Sigmoid colon (tissue), 4 donors: ENCODE measurements at regions not wholly inside any gene's neighbourhood (a gene's known extent, or its start where the extent isn't known, plus 50 kb on each side); places are given as distances from the start of the nearest gene placed in this dataset.

Experiments
- EP300 ChIP-seq, 4 donors: sonication (generic); formaldehyde crosslinking; IDR thresholded peaks; one replicate each; pipeline ENCODE4 v1.6.1; 2017; ENCODE audit warnings: antibody characterized with exemption in 4 of 4
- TF ChIP-seq, protein P1 (sequence below), 4 experiments: fragments of 450-650 bp in 3 of 4; fragments of 200-600 bp in 1 of 4; IDR thresholded peaks; one replicate each; pipeline ENCODE4 v1.5.1; 2016 to 2019; ENCODE audit warnings: antibody characterized with exemption in 4 of 4, mild to moderate bottlenecking in 3 of 4, moderate library complexity in 2 of 4

DNA sequence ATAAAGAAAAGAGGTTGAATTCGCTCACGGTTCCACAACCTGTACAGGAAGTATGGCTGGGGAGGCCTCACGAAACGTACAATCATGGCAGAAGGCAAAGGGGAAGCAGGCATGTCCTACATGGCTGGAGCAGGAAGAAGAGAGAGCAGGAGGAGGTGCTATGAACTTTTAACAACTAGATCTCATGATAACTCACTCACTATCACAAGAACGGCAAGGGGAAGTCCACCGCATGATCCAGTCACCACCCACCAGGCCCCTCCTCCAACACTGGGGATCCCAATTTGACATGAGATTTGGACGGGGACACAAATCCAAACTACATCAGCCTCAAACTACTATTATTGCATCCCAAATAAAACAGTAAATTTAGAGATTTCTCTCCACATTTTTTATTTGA, 53.6 kb upstream of the CST7 start:
- no peak for TF ChIP-seq EP300 (IDR thresholded peaks at IDR 0.05)
- TF ChIP-seq, protein P1, sequence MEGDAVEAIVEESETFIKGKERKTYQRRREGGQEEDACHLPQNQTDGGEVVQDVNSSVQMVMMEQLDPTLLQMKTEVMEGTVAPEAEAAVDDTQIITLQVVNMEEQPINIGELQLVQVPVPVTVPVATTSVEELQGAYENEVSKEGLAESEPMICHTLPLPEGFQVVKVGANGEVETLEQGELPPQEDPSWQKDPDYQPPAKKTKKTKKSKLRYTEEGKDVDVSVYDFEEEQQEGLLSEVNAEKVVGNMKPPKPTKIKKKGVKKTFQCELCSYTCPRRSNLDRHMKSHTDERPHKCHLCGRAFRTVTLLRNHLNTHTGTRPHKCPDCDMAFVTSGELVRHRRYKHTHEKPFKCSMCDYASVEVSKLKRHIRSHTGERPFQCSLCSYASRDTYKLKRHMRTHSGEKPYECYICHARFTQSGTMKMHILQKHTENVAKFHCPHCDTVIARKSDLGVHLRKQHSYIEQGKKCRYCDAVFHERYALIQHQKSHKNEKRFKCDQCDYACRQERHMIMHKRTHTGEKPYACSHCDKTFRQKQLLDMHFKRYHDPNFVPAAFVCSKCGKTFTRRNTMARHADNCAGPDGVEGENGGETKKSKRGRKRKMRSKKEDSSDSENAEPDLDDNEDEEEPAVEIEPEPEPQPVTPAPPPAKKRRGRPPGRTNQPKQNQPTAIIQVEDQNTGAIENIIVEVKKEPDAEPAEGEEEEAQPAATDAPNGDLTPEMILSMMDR (IDR thresholded peaks at IDR 0.05) = no peak
